HepG2 (cell line): ENCODE measurements at regions not wholly inside any gene's neighbourhood (a gene's known extent, or its start where the extent isn't known, plus 50 kb on each side); places are given as distances from the start of the nearest gene placed in this dataset.

Experiments used
- ATAC-seq: fragments of 200-7000 bp; cut with Tn5 transposase; 3 replicates; pipeline ENCODE4 v1.9.1; 2020; ENCODE audit warnings: mild to moderate bottlenecking, moderate library complexity
- BruUV-seq: library from RNA; stranded (reverse); fragments of 400-500 nt; replicated peaks from 2 replicates; lab custom pipeline; 2021; lab: Mats Ljungman, UMichigan
- CTCF ChIA-PET: fragments of 300-600 bp; formaldehyde crosslinking; extraction: SDS; loops from one replicate; lab custom pipeline; 2021; ENCODE audit warnings: low total read pairs, inconsistent platforms, low intra/inter-chr PET ratio; lab: Yijun Ruan, JAX
- POLR2A ChIA-PET: fragments of 350-600 bp; sonication (Branson Sonifier 250); formaldehyde crosslinking; loops from one replicate; lab custom pipeline; 2020; ENCODE audit warnings: antibody characterized with exemption, inconsistent platforms; lab: Yijun Ruan, JAX
- DNase-seq: peaks from one replicate; pipeline ENCODE4 v3.0.0-alpha.2; 2015; ENCODE audit warnings: low spot score
- FAIRE-seq: peaks from 3 replicates; lab custom pipeline; 2011; peaks lifted over from hg19 to GRCh38; lab: Jason Lieb, UNC
- H2AFZ ChIP-seq: one replicate; pipeline ENCODE4 v1.6.1; 2011; ENCODE audit warnings: low read length, inconsistent platforms
- H3K27ac ChIP-seq: fragments of 300-600 bp; 3 replicates; pipeline ENCODE4 v1.8.0; 2011; ENCODE audit warnings: mixed run types, mild to moderate bottlenecking, mixed read lengths, low read length, inconsistent platforms; ENCODE audit not compliant: insufficient read depth; ENCODE audit errors: extremely low read length
- H3K27me3 ChIP-seq, 2 experiments: fragments of 200-600 bp in 1 of 2; 2 replicates in 1 of 2; 3 replicates in 1 of 2; pipeline versions ENCODE4 v1.6.0 to v1.8.0; 2011; ENCODE audit warnings: low read length in 2 of 2, mild to moderate bottlenecking in 2 of 2, moderate library complexity in 2 of 2, inconsistent platforms in 1 of 2; ENCODE audit not compliant: insufficient read depth in 2 of 2, control insufficient read depth in 1 of 2
- H3K36me3 ChIP-seq, 2 experiments: fragments of 200-600 bp in 1 of 2; replicated peaks in 1 of 2; 2 replicates in 1 of 2; 3 replicates in 1 of 2; pipeline versions ENCODE4 v1.5.1 to v1.8.0; 2011; ENCODE audit warnings: low read length in 2 of 2, inconsistent platforms in 1 of 2; ENCODE audit not compliant: insufficient read depth in 2 of 2, control insufficient read depth in 1 of 2
- H3K4me1 ChIP-seq: 2 replicates; pipeline ENCODE4 v1.5.1; 2012; ENCODE audit warnings: low read length, inconsistent platforms; ENCODE audit not compliant: insufficient read depth
- H3K4me2 ChIP-seq: 2 replicates; pipeline ENCODE4 v1.6.0; 2011; ENCODE audit warnings: low read depth, low read length, inconsistent platforms
- H3K4me3 ChIP-seq, 3 experiments: fragments of 200-600 bp in 1 of 3; sonication (generic), shearing (Covaris generic) in 1 of 3; replicated peaks in 1 of 3; 2 replicates each; pipeline ENCODE4 v1.5.1; 2011 to 2016; ENCODE audit warnings: low read length in 3 of 3, inconsistent platforms in 2 of 3, low read depth in 2 of 3, mild to moderate bottlenecking in 2 of 3, control low read depth in 1 of 3, mixed read lengths in 1 of 3; ENCODE audit not compliant: insufficient read depth in 1 of 3
- H3K79me2 ChIP-seq: one replicate; pipeline ENCODE4 v1.6.1; 2011; ENCODE audit warnings: low read length, inconsistent platforms; ENCODE audit not compliant: insufficient read depth
- H3K9ac ChIP-seq: 2 replicates; pipeline ENCODE4 v1.6.0; 2011; ENCODE audit warnings: mild to moderate bottlenecking, low read depth, low read length, inconsistent platforms; ENCODE audit not compliant: insufficient read depth
- H3K9me3 ChIP-seq: 2 replicates; pipeline ENCODE4 v1.5.1; 2012; ENCODE audit warnings: mild to moderate bottlenecking, low read length
- H4K20me1 ChIP-seq: 2 replicates; pipeline ENCODE4 v1.6.0; 2011; ENCODE audit warnings: inconsistent platforms, mild to moderate bottlenecking, low read length, moderate library complexity; ENCODE audit not compliant: insufficient read depth
- EHMT2 ChIP-seq: fragments of 200-600 bp; sonication (generic); IDR thresholded peaks from 2 replicates; pipeline ENCODE4 v1.7.0; 2017; ENCODE audit warnings: antibody characterized with exemption, low read depth, low read length, borderline replicate concordance
- FUBP1 ChIP-seq: sonication (generic); formaldehyde crosslinking; IDR thresholded peaks from 2 replicates; pipeline ENCODE4 v1.5.1; 2020; ENCODE audit warnings: missing genetic modification reagents, mild to moderate bottlenecking, borderline replicate concordance
- GFI1 ChIP-seq: sonication (generic); formaldehyde crosslinking; IDR thresholded peaks from 2 replicates; pipeline ENCODE4 v1.5.0; 2020; ENCODE audit warnings: missing genetic modification reagents, mild to moderate bottlenecking, borderline replicate concordance
- HNRNPL ChIP-seq: fragments of 200-400 bp; formaldehyde crosslinking; IDR thresholded peaks from 2 replicates; pipeline ENCODE4 v1.6.1; 2017; ENCODE audit warnings: mild to moderate bottlenecking, low read depth, low read length
- JUNB ChIP-seq: sonication (generic); formaldehyde crosslinking; IDR thresholded peaks from 2 replicates; pipeline ENCODE4 v1.8.0; 2022; ENCODE audit warnings: missing genetic modification reagents, mild to moderate bottlenecking, borderline replicate concordance
- NCOA2 ChIP-seq: sonication (generic); formaldehyde crosslinking; IDR thresholded peaks from 2 replicates; pipeline ENCODE4 v1.8.0; 2022; ENCODE audit warnings: inconsistent platforms
- NR3C1 ChIP-seq: sonication (generic); formaldehyde crosslinking; IDR thresholded peaks from 2 replicates; pipeline ENCODE4 v1.4.0; 2020; ENCODE audit warnings: missing genetic modification reagents
- PRDM4 ChIP-seq: sonication (generic); formaldehyde crosslinking; IDR thresholded peaks from 2 replicates; pipeline ENCODE4 v1.9.0; 2021; ENCODE audit warnings: missing genetic modification reagents, borderline replicate concordance
- RARG ChIP-seq: sonication (generic); formaldehyde crosslinking; IDR thresholded peaks from 2 replicates; pipeline ENCODE4 v1.4.0; 2020; ENCODE audit warnings: low read depth, mild to moderate bottlenecking, missing genetic modification reagents
- REXO4 ChIP-seq: sonication (generic); formaldehyde crosslinking; IDR thresholded peaks from 2 replicates; pipeline ENCODE4 v1.8.0; 2022; ENCODE audit warnings: missing genetic modification reagents, mild to moderate bottlenecking, borderline replicate concordance
- SNAI1 ChIP-seq: sonication (generic); formaldehyde crosslinking; IDR thresholded peaks from 2 replicates; pipeline ENCODE4 v1.5.0; 2020; ENCODE audit warnings: mild to moderate bottlenecking, missing genetic modification reagents, borderline replicate concordance
- TOE1 ChIP-seq: sonication (generic); formaldehyde crosslinking; IDR thresholded peaks from 2 replicates; pipeline ENCODE4 v1.4.0; 2020; ENCODE audit warnings: mild to moderate bottlenecking, missing genetic modification reagents
- TOPORS ChIP-seq: sonication (generic); formaldehyde crosslinking; IDR thresholded peaks from 2 replicates; pipeline ENCODE4 v1.8.0; 2023; ENCODE audit warnings: mild to moderate bottlenecking, missing genetic modification reagents
- ZNF180 ChIP-seq: sonication (generic); formaldehyde crosslinking; IDR thresholded peaks from 2 replicates; pipeline ENCODE4 v1.4.0; 2020; ENCODE audit warnings: low read depth, missing genetic modification reagents, borderline replicate concordance
- ZNF260 ChIP-seq: sonication (generic); formaldehyde crosslinking; IDR thresholded peaks from 2 replicates; pipeline ENCODE4 v1.4.0; 2020; ENCODE audit warnings: missing genetic modification reagents, low read depth, mild to moderate bottlenecking, borderline replicate concordance
- ZNF430 ChIP-seq: sonication (generic); formaldehyde crosslinking; IDR thresholded peaks from 2 replicates; pipeline ENCODE4 v1.9.0; 2021; ENCODE audit warnings: mild to moderate bottlenecking, missing genetic modification reagents
- ZNF460 ChIP-seq: sonication (generic); formaldehyde crosslinking; IDR thresholded peaks from 2 replicates; pipeline ENCODE4 v1.5.1; 2020; ENCODE audit warnings: missing genetic modification reagents, mild to moderate bottlenecking, borderline replicate concordance
- ZNF674 ChIP-seq: sonication (generic); formaldehyde crosslinking; IDR thresholded peaks from 2 replicates; pipeline ENCODE4 v1.5.0; 2020; ENCODE audit warnings: low read depth, mild to moderate bottlenecking, missing genetic modification reagents
- WGBS: methylation state at CpG from one replicate; pipeline ENCODE4 v1.1.6; 2017; ENCODE audit warnings: low lambda C conversion rate; 5-methylcytosine and 5-hydroxymethylcytosine counted together
- in situ Hi-C: cut with HindIII; loops from 2 replicates; pipeline ENCODE4 v1.10.0; 2017; ENCODE audit warnings: low pct_unique_long_range_greater_than_20kb; ENCODE audit not compliant: extremely low pct_ligation_motif_present
- intact Hi-C: fragments of 100-400 bp; cut with micrococcal nuclease; formaldehyde crosslinking; loops from one replicate; pipeline ENCODE4 v1.10.0; 2022; ENCODE audit not compliant: unreplicated experiment
- TF ChIP-seq, protein P1 (sequence below): sonication (generic); formaldehyde crosslinking; IDR thresholded peaks from 2 replicates; pipeline ENCODE4 v1.4.0; 2020; ENCODE audit warnings: missing genetic modification reagents

DNA sequence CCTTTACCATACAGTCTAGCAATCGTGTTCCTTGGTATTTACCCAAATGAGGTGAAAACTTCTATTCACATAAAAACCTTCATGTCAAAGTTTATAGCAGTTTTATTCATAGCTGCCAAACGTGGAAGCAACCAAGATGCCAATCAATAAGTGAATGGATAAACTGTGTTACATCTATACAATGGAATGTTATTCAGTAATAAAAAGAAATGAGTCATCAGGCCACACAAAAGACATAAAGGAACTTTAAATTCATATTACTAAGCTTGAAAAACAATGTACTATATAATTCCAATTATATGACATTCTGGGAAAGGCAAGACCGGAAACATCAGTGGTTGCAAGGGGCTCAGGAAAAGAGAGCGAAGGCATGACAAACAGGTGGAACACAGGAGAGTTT, 679.9 kb downstream of the ISL1 start (continued):
- TF ChIP-seq ZNF460 (no peak), JUNB (CRISPR knock-in tag) (no peak), ZNF180 (CRISPR knock-in tag) (no peak), ZNF260 (CRISPR knock-in tag) (no peak), REXO4 (no peak), NR3C1 (CRISPR knock-in tag) (no peak), EHMT2 (no peak), ZNF674 (CRISPR knock-in tag) (no peak)
- TF ChIP-seq, protein P1, sequence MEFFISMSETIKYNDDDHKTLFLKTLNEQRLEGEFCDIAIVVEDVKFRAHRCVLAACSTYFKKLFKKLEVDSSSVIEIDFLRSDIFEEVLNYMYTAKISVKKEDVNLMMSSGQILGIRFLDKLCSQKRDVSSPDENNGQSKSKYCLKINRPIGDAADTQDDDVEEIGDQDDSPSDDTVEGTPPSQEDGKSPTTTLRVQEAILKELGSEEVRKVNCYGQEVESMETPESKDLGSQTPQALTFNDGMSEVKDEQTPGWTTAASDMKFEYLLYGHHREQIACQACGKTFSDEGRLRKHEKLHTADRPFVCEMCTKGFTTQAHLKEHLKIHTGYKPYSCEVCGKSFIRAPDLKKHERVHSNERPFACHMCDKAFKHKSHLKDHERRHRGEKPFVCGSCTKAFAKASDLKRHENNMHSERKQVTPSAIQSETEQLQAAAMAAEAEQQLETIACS (CRISPR knock-in tag): no peak

DNA sequence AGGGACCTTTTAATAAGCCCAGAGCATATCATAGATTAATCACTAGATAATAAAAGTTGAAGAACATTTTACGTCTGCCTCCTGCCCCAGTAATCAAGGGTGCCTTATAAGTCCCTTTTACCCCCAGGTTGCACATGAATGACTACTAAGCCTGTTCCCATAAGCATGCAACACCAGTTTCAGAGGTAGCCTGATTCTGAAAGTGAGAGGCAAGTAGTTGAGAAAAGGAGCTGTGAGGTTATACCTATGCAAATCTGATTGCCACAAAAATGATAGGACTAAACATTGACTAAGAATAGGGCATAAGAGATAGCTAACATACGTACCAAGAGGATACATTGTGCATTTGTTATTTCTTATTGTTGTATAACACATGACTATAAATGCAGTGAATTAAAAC, 681.9 kb downstream of the ISL1 start:
- DNase-seq: no peak
- no peaks in the 10 kb centered on the region for H3K4me1 ChIP-seq
- no peak overlapping the region for H2AFZ ChIP-seq
- ChIA-PET CTCF (no interaction called here), POLR2A (no interaction called here)
- H4K20me1 ChIP-seq: no peaks in the 10 kb centered on the region
- no peak overlapping the region for H3K4me2 ChIP-seq
- no peaks in the 10 kb centered on the region for H3K27me3 ChIP-seq
- no peaks in the 10 kb centered on the region for H3K79me2 ChIP-seq
- H3K27ac ChIP-seq: no peak overlapping the region
- 16% methylated on average over 2 of the region's 2 CpGs for WGBS
- TF ChIP-seq TOE1 (CRISPR knock-in tag): no peak
- no peak for TF ChIP-seq HNRNPL
- no peak for TF ChIP-seq ZNF460
- TF ChIP-seq SNAI1 (CRISPR knock-in tag): no peak
- no peak for TF ChIP-seq PRDM4 (CRISPR knock-in tag)
- no peak for TF ChIP-seq ZNF430 (CRISPR knock-in tag)
- TF ChIP-seq FUBP1 (CRISPR knock-in tag): no peak
- no peak for TF ChIP-seq TOPORS (CRISPR knock-in tag)
- TF ChIP-seq NCOA2 (CRISPR knock-in tag): no peak
- no peak for TF ChIP-seq GFI1
- no peak for TF ChIP-seq RARG
- no peak for FAIRE-seq
- H3K4me3 ChIP-seq: no peak overlapping the region
- no TSS peak for BruUV-seq
- ATAC-seq: no peak
- in situ Hi-C loops: no loop called here
- no peak overlapping the region for H3K9ac ChIP-seq
- no peaks in the 10 kb centered on the region for H3K36me3 ChIP-seq
- peaks cover 29% of the 10 kb centered on the region for H3K9me3 ChIP-seq
- intact Hi-C loops: no loop called here
